ENCODE measurements at regions not wholly inside any gene's neighbourhood (a gene's known extent, or its start where the extent isn't known, plus 50 kb on each side); places are given as distances from the start of the nearest gene placed in this dataset.

DNA sequence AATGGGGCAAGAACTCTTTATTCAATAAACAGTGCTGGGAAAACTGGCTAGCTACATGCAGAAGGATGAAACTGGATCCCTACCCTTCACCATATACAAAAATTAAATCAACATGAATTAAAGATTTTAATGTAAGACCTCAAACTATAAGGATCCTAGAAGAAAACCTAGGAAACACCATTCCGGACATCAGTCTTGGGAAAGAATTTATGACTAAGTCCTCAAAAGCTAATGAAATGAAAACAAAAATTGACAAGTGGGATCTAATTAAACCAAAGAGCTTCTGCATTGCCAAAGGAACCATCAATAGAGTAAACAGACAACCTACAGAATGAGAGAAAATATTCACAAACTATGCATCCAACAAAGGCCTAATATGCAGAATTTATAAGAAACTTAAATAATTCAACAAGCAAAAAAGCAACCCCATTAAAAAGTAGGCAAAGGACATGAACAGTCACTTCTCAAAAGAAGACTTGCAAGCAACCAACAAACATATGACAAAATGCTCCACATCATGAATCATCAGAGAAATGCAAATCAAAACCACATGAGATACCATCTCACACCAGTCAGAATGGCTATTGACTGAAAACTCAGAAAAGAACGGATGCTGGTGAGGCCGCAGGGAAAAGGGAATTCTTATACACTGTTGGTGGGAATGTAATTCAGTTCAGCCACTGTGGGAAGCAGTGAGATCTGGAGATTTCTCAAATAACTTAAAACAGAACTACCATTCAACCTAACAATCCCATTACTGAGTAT lies 104.3 kb upstream of the MAP3K1 start:
- no peaks in the 10 kb centered on the region for H3K9me3 ChIP-seq
- no peaks in the 10 kb centered on the region for H3K36me3 ChIP-seq
- DNase-seq (no peak), ATAC-seq (no peak)
- intact Hi-C loops (cut with DNase I; ENCODE audit: low total_unique reads), result no loop called here
- TF ChIP-seq CTCF (IDR thresholded peaks at IDR 0.05 in 4 of 5, conservative IDR thresholded peaks at IDR 0.05 in 1 of 5), result no peak
- TF ChIP-seq POLR2A (IDR thresholded peaks at IDR 0.05), result no peak
- no peak overlapping the region for H3K27ac ChIP-seq
- no peaks in the 10 kb centered on the region for H3K4me1 ChIP-seq
- in situ Hi-C loops (cut with MboI; ENCODE audit: low sequenced_read_pairs in 4 of 4), result no loop called here
- H3K4me3 ChIP-seq, result no peak overlapping the region
- H3K27me3 ChIP-seq, result no peaks in the 10 kb centered on the region

GRCh38 chr5:56706504-56706903 lies 108.8 kb upstream of the MAP3K1 start:
- DNase-seq (no peak), ATAC-seq (no peak)
- in situ Hi-C loops (cut with MboI; ENCODE audit: low sequenced_read_pairs in 4 of 4), result no loop called here
- TF ChIP-seq POLR2A (IDR thresholded peaks at IDR 0.05) (no peak), CTCF (IDR thresholded peaks at IDR 0.05 in 4 of 5, conservative IDR thresholded peaks at IDR 0.05 in 1 of 5) (no peak)
- H3K36me3 ChIP-seq, result no peaks in the 10 kb centered on the region
- H3K4me1 ChIP-seq, result no peaks in the 10 kb centered on the region
- no peak overlapping the region for H3K27ac ChIP-seq
- H3K27me3 ChIP-seq, result no peaks in the 10 kb centered on the region
- intact Hi-C loops (cut with DNase I; ENCODE audit: low total_unique reads), result no loop called here
- H3K9me3 ChIP-seq, result no peaks in the 10 kb centered on the region
- no peak overlapping the region for H3K4me3 ChIP-seq

DNA sequence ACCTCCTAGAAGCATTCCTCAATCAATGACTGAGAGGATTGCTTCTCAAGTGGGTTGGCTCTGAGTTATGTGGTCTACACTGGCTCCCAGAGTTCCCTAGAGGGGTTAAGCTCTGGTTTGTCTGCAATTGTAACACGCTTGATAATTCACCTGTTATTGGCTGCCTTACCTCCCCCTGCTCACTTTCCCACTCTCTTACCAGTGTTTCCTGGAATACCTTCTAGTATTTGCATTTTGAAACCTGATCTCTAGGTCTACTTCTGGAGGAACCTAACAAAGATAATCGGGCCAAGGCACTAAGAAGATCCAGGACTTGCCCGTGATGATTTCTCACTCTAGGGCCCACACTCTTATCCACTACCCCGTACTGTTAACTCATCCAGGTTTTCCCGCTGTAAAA lies 110.1 kb upstream of the MAP3K1 start:
- Histone ChIP-seq H3K27me3 (no peaks in the 10 kb centered on the region), H3K27ac (no peak overlapping the region), H3K4me1 (no peaks in the 10 kb centered on the region), H3K9me3 (no peaks in the 10 kb centered on the region), H3K4me3 (no peak overlapping the region), H3K36me3 (no peaks in the 10 kb centered on the region)
- ATAC-seq (no peak), DNase-seq (no peak)
- intact Hi-C loops (cut with DNase I; ENCODE audit: low total_unique reads), result no loop called here
- no peak for TF ChIP-seq POLR2A (IDR thresholded peaks at IDR 0.05)
- TF ChIP-seq CTCF (IDR thresholded peaks at IDR 0.05 in 4 of 5, conservative IDR thresholded peaks at IDR 0.05 in 1 of 5), result no peak
- in situ Hi-C loops (cut with MboI; ENCODE audit: low sequenced_read_pairs in 4 of 4), result no loop called here

GRCh38 chr5:56703952-56704351 lies 111.4 kb upstream of the MAP3K1 start:
- H3K27me3 ChIP-seq, result no peaks in the 10 kb centered on the region
- H3K4me1 ChIP-seq, result no peaks in the 10 kb centered on the region
- TF ChIP-seq CTCF (IDR thresholded peaks at IDR 0.05 in 4 of 5, conservative IDR thresholded peaks at IDR 0.05 in 1 of 5), result no peak
- no peak for TF ChIP-seq POLR2A (IDR thresholded peaks at IDR 0.05)
- DNase-seq, result no peak
- in situ Hi-C loops (cut with MboI; ENCODE audit: low sequenced_read_pairs in 4 of 4), result no loop called here
- no peaks in the 10 kb centered on the region for H3K36me3 ChIP-seq
- intact Hi-C loops (cut with DNase I; ENCODE audit: low total_unique reads), result no loop called here
- ATAC-seq, result no peak
- H3K27ac ChIP-seq, result no peak overlapping the region
- no peaks in the 10 kb centered on the region for H3K9me3 ChIP-seq
- H3K4me3 ChIP-seq, result no peak overlapping the region

DNA sequence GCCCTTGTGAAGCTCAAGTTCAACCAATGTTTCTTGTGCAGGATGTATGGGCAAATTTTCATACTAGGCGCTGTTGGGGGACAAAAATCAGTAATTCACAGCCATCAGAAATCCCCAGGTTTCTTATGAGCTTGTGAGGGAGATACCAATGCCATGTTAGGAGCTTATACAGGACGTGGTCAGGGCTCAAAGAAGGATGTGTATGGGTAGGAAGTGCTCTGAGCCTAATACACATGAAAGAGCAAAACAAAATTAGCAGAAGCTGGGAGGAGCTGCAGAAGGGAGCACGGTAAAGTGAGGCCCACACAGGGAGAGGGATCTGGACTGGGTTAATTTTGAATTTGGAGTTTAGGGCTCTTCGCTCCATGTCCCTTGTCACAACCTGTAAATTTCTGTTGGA lies 114.6 kb upstream of the MAP3K1 start:
- H3K4me3 ChIP-seq, result no peak overlapping the region
- no peak for TF ChIP-seq CTCF (IDR thresholded peaks at IDR 0.05 in 4 of 5, conservative IDR thresholded peaks at IDR 0.05 in 1 of 5)
- no peak for TF ChIP-seq POLR2A (IDR thresholded peaks at IDR 0.05)
- no peaks in the 10 kb centered on the region for H3K9me3 ChIP-seq
- no peaks in the 10 kb centered on the region for H3K36me3 ChIP-seq
- intact Hi-C loops (cut with DNase I; ENCODE audit: low total_unique reads), result no loop called here
- H3K27me3 ChIP-seq, result no peaks in the 10 kb centered on the region
- H3K27ac ChIP-seq, result no peak overlapping the region
- H3K4me1 ChIP-seq, result no peaks in the 10 kb centered on the region
- ATAC-seq, result no peak
- no peak for DNase-seq
- in situ Hi-C loops (cut with MboI; ENCODE audit: low sequenced_read_pairs in 4 of 4), result no loop called here

Data from gastrocnemius medialis (tissue), 4 donors.